Astrocyte (in vitro differentiated cells and primary cell): ENCODE measurements at regions not wholly inside any gene's neighbourhood (a gene's known extent, or its start where the extent isn't known, plus 50 kb on each side); places are given as distances from the start of the nearest gene placed in this dataset.

Experiments
- DNase-seq: peaks from one replicate; pipeline ENCODE4 v3.0.0-alpha.2; 2010; ENCODE audit warnings: low read depth
- FAIRE-seq: peaks from 2 replicates; lab custom pipeline; 2011; peaks lifted over from hg19 to GRCh38; lab: Jason Lieb, UNC
- H2AFZ ChIP-seq: 2 replicates; pipeline ENCODE4 v1.6.0; 2012; ENCODE audit warnings: low read depth, low read length, inconsistent platforms
- H3K27ac ChIP-seq: 2 replicates; pipeline ENCODE4 v1.5.1; 2011; ENCODE audit warnings: low read depth, low read length, inconsistent platforms
- H3K27me3 ChIP-seq: 2 replicates; pipeline ENCODE4 v1.6.0; 2011; ENCODE audit warnings: low read length, inconsistent platforms; ENCODE audit not compliant: insufficient read depth
- H3K36me3 ChIP-seq: 2 replicates; pipeline ENCODE4 v1.5.1; 2011; ENCODE audit warnings: low read length, inconsistent platforms; ENCODE audit not compliant: insufficient read depth
- H3K4me1 ChIP-seq: 2 replicates; pipeline ENCODE4 v1.5.1; 2011; ENCODE audit warnings: low read length, inconsistent platforms; ENCODE audit not compliant: insufficient read depth
- H3K4me2 ChIP-seq: 2 replicates; pipeline ENCODE4 v1.6.0; 2012; ENCODE audit warnings: low read length, inconsistent platforms
- H3K4me3 ChIP-seq: 2 replicates; pipeline ENCODE4 v1.5.1; 2011; ENCODE audit warnings: low read depth, mild to moderate bottlenecking, low read length, inconsistent platforms; ENCODE audit not compliant: insufficient read depth
- H3K79me2 ChIP-seq: 2 replicates; pipeline ENCODE4 v1.6.0; 2012; ENCODE audit warnings: mild to moderate bottlenecking, low read length, inconsistent platforms; ENCODE audit not compliant: insufficient read depth
- H3K9ac ChIP-seq: 2 replicates; pipeline ENCODE4 v1.6.0; 2012; ENCODE audit warnings: mild to moderate bottlenecking, low read length, inconsistent platforms
- H3K9me3 ChIP-seq: 2 replicates; pipeline ENCODE4 v1.5.1; 2012; ENCODE audit warnings: low read depth, mild to moderate bottlenecking, low read length, inconsistent platforms; ENCODE audit not compliant: insufficient read depth
- H4K20me1 ChIP-seq: 2 replicates; pipeline ENCODE4 v1.6.0; 2012; ENCODE audit warnings: low read length, inconsistent platforms; ENCODE audit not compliant: insufficient read depth
- H3K27ac Mint-ChIP-seq: one replicate; pipeline ENCODE4 v1.8.0; 2021; ENCODE audit warnings: mild to moderate bottlenecking, mixed read lengths; ENCODE audit not compliant: unreplicated experiment
- H3K27me3 Mint-ChIP-seq: one replicate; pipeline ENCODE4 v1.8.0; 2021; ENCODE audit warnings: low read depth, mixed read lengths; ENCODE audit not compliant: unreplicated experiment
- H3K36me3 Mint-ChIP-seq: one replicate; pipeline ENCODE4 v1.8.0; 2021; ENCODE audit warnings: low read depth, mixed read lengths; ENCODE audit not compliant: unreplicated experiment
- H3K4me1 Mint-ChIP-seq: one replicate; pipeline ENCODE4 v1.8.0; 2021; ENCODE audit warnings: low read depth, mixed read lengths; ENCODE audit not compliant: unreplicated experiment
- H3K4me3 Mint-ChIP-seq: one replicate; pipeline ENCODE4 v1.8.0; 2021; ENCODE audit warnings: mild to moderate bottlenecking, moderate library complexity, mixed read lengths; ENCODE audit not compliant: unreplicated experiment
- H3K9me3 Mint-ChIP-seq: one replicate; pipeline ENCODE4 v1.8.0; 2021; ENCODE audit warnings: mild to moderate bottlenecking, mixed read lengths; ENCODE audit not compliant: unreplicated experiment
- CTCF ChIP-seq: IDR thresholded peaks from 2 replicates; pipeline ENCODE4 v1.5.1; 2011; ENCODE audit warnings: low read depth, mild to moderate bottlenecking, inconsistent platforms, low read length, moderate library complexity; ENCODE audit not compliant: insufficient read depth
- EZH2 ChIP-seq: IDR thresholded peaks from 2 replicates; pipeline ENCODE4 v1.6.1; 2012; ENCODE audit warnings: mild to moderate bottlenecking, low read length, inconsistent platforms; ENCODE audit not compliant: insufficient read depth

- Mint-ChIP-seq H3K9me3 (no peaks in the 10 kb centered on the region), H3K27me3 (no peaks in the 10 kb centered on the region), H3K27ac (no peak overlapping the region), H3K4me1 (peaks cover 32% of the 10 kb centered on the region), H3K4me3 (no peak overlapping the region), H3K36me3 (no peaks in the 10 kb centered on the region)
- Histone ChIP-seq H4K20me1 (no peaks in the 10 kb centered on the region), H3K4me1 (peaks cover 7% of the 10 kb centered on the region), H3K9ac (no peak overlapping the region), H3K4me2 (no peak overlapping the region), H3K27me3 (no peaks in the 10 kb centered on the region), H3K9me3 (no peaks in the 10 kb centered on the region), H3K4me3 (no peak overlapping the region), H2AFZ (no peak overlapping the region), H3K36me3 (no peaks in the 10 kb centered on the region), H3K79me2 (no peaks in the 10 kb centered on the region), H3K27ac (no peak overlapping the region)
- FAIRE-seq, result no peak
- no peak for TF ChIP-seq EZH2
- TF ChIP-seq CTCF, result no peak
- no peak for DNase-seq
Observed at GRCh38 chr5:118552731-118553360, 435.5 kb downstream of the DTWD2 start.

GRCh38 chr5:118552146-118552545 lies 436.2 kb downstream of the DTWD2 start:
- FAIRE-seq, result no peak
- Histone ChIP-seq H3K4me3 (no peak overlapping the region), H3K36me3 (no peaks in the 10 kb centered on the region), H3K27me3 (no peaks in the 10 kb centered on the region), H3K9ac (no peak overlapping the region), H3K27ac (no peak overlapping the region), H3K4me1 (peaks cover 7% of the 10 kb centered on the region), H3K4me2 (no peak overlapping the region), H3K79me2 (no peaks in the 10 kb centered on the region), H2AFZ (no peak overlapping the region), H4K20me1 (no peaks in the 10 kb centered on the region), H3K9me3 (no peaks in the 10 kb centered on the region)
- Mint-ChIP-seq H3K27me3 (no peaks in the 10 kb centered on the region), H3K4me3 (no peak overlapping the region), H3K27ac (no peak overlapping the region), H3K36me3 (no peaks in the 10 kb centered on the region), H3K9me3 (no peaks in the 10 kb centered on the region), H3K4me1 (peaks cover 31% of the 10 kb centered on the region)
- TF ChIP-seq EZH2 (no peak), CTCF (no peak)
- no peak for DNase-seq

GRCh38 chr5:118551716-118552115 lies 436.6 kb downstream of the DTWD2 start:
- H3K9ac ChIP-seq, result no peak overlapping the region
- no peaks in the 10 kb centered on the region for H3K27me3 Mint-ChIP-seq
- no peaks in the 10 kb centered on the region for H3K36me3 ChIP-seq
- H2AFZ ChIP-seq, result no peak overlapping the region
- no peaks in the 10 kb centered on the region for H3K9me3 ChIP-seq
- TF ChIP-seq CTCF (no peak), EZH2 (no peak)
- FAIRE-seq (no peak), DNase-seq (no peak)
- no peak overlapping the region for H3K4me3 ChIP-seq
- H3K4me1 Mint-ChIP-seq, result peaks cover 28% of the 10 kb centered on the region
- H3K79me2 ChIP-seq, result no peaks in the 10 kb centered on the region
- no peak overlapping the region for H3K4me3 Mint-ChIP-seq
- H4K20me1 ChIP-seq, result no peaks in the 10 kb centered on the region
- H3K36me3 Mint-ChIP-seq, result no peaks in the 10 kb centered on the region
- no peaks in the 10 kb centered on the region for H3K9me3 Mint-ChIP-seq
- no peak overlapping the region for H3K27ac Mint-ChIP-seq
- no peaks in the 10 kb centered on the region for H3K27me3 ChIP-seq
- no peak overlapping the region for H3K4me2 ChIP-seq
- H3K4me1 ChIP-seq, result peaks cover 7% of the 10 kb centered on the region
- no peak overlapping the region for H3K27ac ChIP-seq
